K562 (cell line): ENCODE measurements at regions not wholly inside any gene's neighbourhood (a gene's known extent, or its start where the extent isn't known, plus 50 kb on each side); places are given as distances from the start of the nearest gene placed in this dataset.

ENCODE experiments used
- ATAC-seq: fragments of 200-7000 bp; cut with Tn5 transposase; 3 replicates; pipeline ENCODE4 v1.9.1; 2020; ENCODE audit warnings: moderate library complexity
- BruUV-seq: library from RNA; stranded (reverse); fragments of 400-500 nt; replicated peaks from 2 replicates; lab custom pipeline; 2021; lab: Mats Ljungman, UMichigan
- CTCF ChIA-PET: fragments of 300-600 bp; formaldehyde crosslinking; extraction: SDS; loops from one replicate; lab custom pipeline; 2021; ENCODE audit warnings: low intra/inter-chr PET ratio; lab: Yijun Ruan, JAX
- POLR2A ChIA-PET: fragments of 300-600, 350-650 bp; sonication (Branson Sonifier 250); formaldehyde crosslinking; extraction: SDS; loops from one replicate; lab custom pipeline; 2021; ENCODE audit warnings: antibody characterized with exemption, inconsistent platforms; lab: Yijun Ruan, JAX
- DNase-seq, 4 experiments: peaks; one replicate each; pipeline versions ENCODE4 v3.0.0 to v3.0.0-alpha.2; 2011 to 2018; ENCODE audit warnings: low spot score in 3 of 4, mixed read lengths in 3 of 4; ENCODE audit errors: extremely low read depth in 1 of 4
- FAIRE-seq: peaks from 2 replicates; lab custom pipeline; 2011; peaks lifted over from hg19 to GRCh38; lab: Jason Lieb, UNC
- H2AFZ ChIP-seq: 2 replicates; pipeline ENCODE4 v1.6.0; 2011; ENCODE audit warnings: low read depth, low read length, control low read depth, inconsistent platforms
- H3K27ac ChIP-seq: fragments of 200-600 bp; 3 replicates; pipeline ENCODE4 v1.8.0; 2011; ENCODE audit warnings: low read depth, mild to moderate bottlenecking, control low read depth, inconsistent platforms, low read length, moderate library complexity, mixed read lengths; ENCODE audit errors: extremely low read depth
- H3K27me3 ChIP-seq, 2 experiments: fragments of 300-600 bp in 1 of 2; 2 replicates in 1 of 2; 3 replicates in 1 of 2; pipeline versions ENCODE4 v1.6.0 to v1.8.0; 2011; ENCODE audit warnings: inconsistent platforms in 2 of 2, low read length in 2 of 2, mild to moderate bottlenecking in 1 of 2, mixed read lengths in 1 of 2, moderate library complexity in 1 of 2; ENCODE audit not compliant: control insufficient read depth in 2 of 2, insufficient read depth in 2 of 2
- H3K36me3 ChIP-seq: fragments of 300-600 bp; 3 replicates; pipeline ENCODE4 v1.8.0; 2011; ENCODE audit warnings: mild to moderate bottlenecking, low read length, inconsistent platforms; ENCODE audit not compliant: control insufficient read depth, insufficient read depth
- H3K4me1 ChIP-seq, 2 experiments: fragments of 200-600 bp in 1 of 2; replicated peaks in 1 of 2; 2 replicates in 1 of 2; 3 replicates in 1 of 2; pipeline versions ENCODE4 v1.5.1 to v1.8.0; 2011; ENCODE audit warnings: inconsistent platforms in 2 of 2, low read length in 2 of 2, mild to moderate bottlenecking in 1 of 2, mixed read lengths in 1 of 2, moderate library complexity in 1 of 2; ENCODE audit not compliant: control insufficient read depth in 2 of 2, insufficient read depth in 2 of 2
- H3K4me2 ChIP-seq: 2 replicates; pipeline ENCODE4 v1.6.1; 2011; ENCODE audit warnings: low read length, control low read depth, inconsistent platforms, mixed read lengths; ENCODE audit not compliant: insufficient read depth
- H3K4me3 ChIP-seq: fragments of 200-600 bp; sonication (generic), shearing (Covaris generic); 2 replicates; pipeline ENCODE4 v1.5.1; 2016; ENCODE audit warnings: control low read depth, inconsistent platforms
- H3K79me2 ChIP-seq: fragments of 200-600 bp; 3 replicates; pipeline ENCODE4 v1.8.0; 2011; ENCODE audit warnings: low read length, inconsistent platforms; ENCODE audit not compliant: control insufficient read depth, insufficient read depth
- H3K9ac ChIP-seq, 2 experiments: 2 replicates each; pipeline versions ENCODE4 v1.6.0 to v1.6.1; 2011; ENCODE audit warnings: low read depth in 2 of 2, low read length in 2 of 2, control low read depth in 1 of 2, inconsistent platforms in 1 of 2, mild to moderate bottlenecking in 1 of 2, mixed read lengths in 1 of 2; ENCODE audit not compliant: insufficient read depth in 1 of 2
- H3K9me1 ChIP-seq: one replicate; pipeline ENCODE4 v1.6.0; 2011; ENCODE audit warnings: inconsistent platforms, mild to moderate bottlenecking, low read length, moderate library complexity; ENCODE audit not compliant: control insufficient read depth, insufficient read depth
- H3K9me3 ChIP-seq: replicated peaks from 2 replicates; pipeline ENCODE4 v1.5.1; 2011; ENCODE audit warnings: low read depth, low read length, inconsistent platforms; ENCODE audit not compliant: control insufficient read depth, insufficient read depth
- H4K20me1 ChIP-seq: replicated peaks from 2 replicates; pipeline ENCODE4 v1.6.1; 2011; ENCODE audit warnings: low read length, inconsistent platforms, mixed read lengths; ENCODE audit not compliant: control insufficient read depth, insufficient read depth
- CHD4 ChIP-seq: fragments of 200-600 bp; sonication (generic); IDR thresholded peaks from 3 replicates; pipeline ENCODE4 v1.6.1; 2012; ENCODE audit warnings: low read depth, mild to moderate bottlenecking, mixed read lengths, low read length, inconsistent platforms; ENCODE audit not compliant: insufficient read depth, insufficient replicate concordance, poor library complexity, severe bottlenecking
- CREB3 ChIP-seq: fragments of 450-650 bp; conservative IDR thresholded peaks from 2 replicates; pipeline ENCODE4 v1.6.1; 2016; ENCODE audit warnings: missing genetic modification characterization, low read depth, mild to moderate bottlenecking, missing compliant biosample characterization, moderate library complexity
- CREM ChIP-seq: IDR thresholded peaks from 2 replicates; pipeline ENCODE4 v1.6.1; 2014; ENCODE audit warnings: antibody characterized with exemption, low read depth
- CTBP1 ChIP-seq: fragments of 450-650 bp; IDR thresholded peaks from 2 replicates; pipeline ENCODE4 v1.6.1; 2016; ENCODE audit warnings: borderline replicate concordance
- DPF2 ChIP-seq: fragments of 450-650 bp; IDR thresholded peaks from 2 replicates; pipeline ENCODE4 v1.6.1; 2016
- E2F4 ChIP-seq: sonication (generic); formaldehyde crosslinking; IDR thresholded peaks from 2 replicates; pipeline ENCODE4 v1.8.0; 2022; ENCODE audit warnings: mild to moderate bottlenecking, low read depth, missing genetic modification reagents
- EWSR1 ChIP-seq: fragments of 450-650 bp; IDR thresholded peaks from 2 replicates; pipeline ENCODE4 v1.6.1; 2018; ENCODE audit warnings: borderline replicate concordance, mild to moderate bottlenecking, low read depth, moderate library complexity; ENCODE audit not compliant: partially characterized antibody
- MYNN ChIP-seq, 2 experiments: sonication (generic); formaldehyde crosslinking in 1 of 2; IDR thresholded peaks; 2 replicates each; pipeline versions ENCODE4 v1.5.0 to v1.6.1; 2016 to 2020; ENCODE audit warnings: antibody characterized with exemption in 1 of 2, missing genetic modification reagents in 1 of 2
- RB1 ChIP-seq: fragments of 450-650 bp; IDR thresholded peaks from 2 replicates; pipeline ENCODE4 v1.6.1; 2017; ENCODE audit warnings: low read depth, mild to moderate bottlenecking
- SIX5 ChIP-seq, 2 experiments: IDR thresholded peaks; 2 replicates each; pipeline ENCODE4 v1.6.1; 2011; ENCODE audit warnings: low read length in 2 of 2, borderline replicate concordance in 1 of 2, low read depth in 1 of 2, mild to moderate bottlenecking in 1 of 2, moderate library complexity in 1 of 2; ENCODE audit not compliant: insufficient read depth in 1 of 2
- ZMIZ1 ChIP-seq, 2 experiments: fragments of 150-350 bp in 1 of 2; IDR thresholded peaks; 2 replicates each; pipeline ENCODE4 v1.6.1; 2012 to 2016; ENCODE audit warnings: low read depth in 2 of 2, low read length in 2 of 2, mild to moderate bottlenecking in 1 of 2, moderate library complexity in 1 of 2
- WGBS: fragments of 100-300 bp; shearing (Covaris generic); methylation state at CpG from one replicate; pipeline ENCODE4 v1.1.6; 2016; ENCODE audit warnings: low coverage, mixed read lengths; ENCODE audit not compliant: insufficient coverage; ENCODE audit errors: missing lambda C conversion rate; 5-methylcytosine and 5-hydroxymethylcytosine counted together
- in situ Hi-C: fragments of 300-500 bp; cut with MboI; formaldehyde crosslinking; loops from 4 replicates; pipeline ENCODE4 v1.15.0; 2018; ENCODE audit warnings: inconsistent platforms, mixed read lengths
- intact Hi-C: fragments of 100-400 bp; cut with micrococcal nuclease; formaldehyde crosslinking; loops from 2 replicates; pipeline ENCODE4 v1.14.2; 2022
- TF ChIP-seq, protein P1 (sequence below): fragments of 450-650 bp; IDR thresholded peaks from 2 replicates; pipeline ENCODE4 v1.6.1; 2016; ENCODE audit warnings: low read depth, mild to moderate bottlenecking, moderate library complexity

GRCh38 chr20:61157301-61157700, 94.8 kb upstream of the CDH4 start (continued):
- TF ChIP-seq CREB3 (tag) = no peak

GRCh38 chr20:61159957-61160686, 91.9 kb upstream of the CDH4 start:
- Histone ChIP-seq H4K20me1 (no peaks in the 10 kb centered on the region), H3K4me3 (no peak overlapping the region)
- TF ChIP-seq SIX5 (IDR thresholded peaks at IDR 0.05; ENCODE audit: borderline replicate concordance in 1 of 2, insufficient read depth in 1 of 2, low read depth in 1 of 2, low read length in 2 of 2) (no peak), EWSR1 (no peak), RB1 (no peak), DPF2 (no peak), CTBP1 (no peak), E2F4 (CRISPR knock-in tag) (no peak), MYNN (IDR thresholded peaks at IDR 0.05) (no peak), MYNN (CRISPR knock-in tag; IDR thresholded peaks at IDR 0.05) (no peak), CREM (no peak), ZMIZ1 (IDR thresholded peaks at IDR 0.05; ENCODE audit: low read depth in 2 of 2, low read length in 2 of 2) (no peak), CHD4 (no peak)
- TF ChIP-seq, protein P1, sequence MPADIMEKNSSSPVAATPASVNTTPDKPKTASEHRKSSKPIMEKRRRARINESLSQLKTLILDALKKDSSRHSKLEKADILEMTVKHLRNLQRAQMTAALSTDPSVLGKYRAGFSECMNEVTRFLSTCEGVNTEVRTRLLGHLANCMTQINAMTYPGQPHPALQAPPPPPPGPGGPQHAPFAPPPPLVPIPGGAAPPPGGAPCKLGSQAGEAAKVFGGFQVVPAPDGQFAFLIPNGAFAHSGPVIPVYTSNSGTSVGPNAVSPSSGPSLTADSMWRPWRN = no peak

More at GRCh38 chr20:61159957-61160686, 91.9 kb upstream of the CDH4 start:
- ChIA-PET POLR2A (interaction anchor here (0.5 kb wide), 1 partner anchor 1461 kb away, joined by 3 read pairs; no protein-coding TSS in a partner anchor), CTCF (no interaction called here)
- in situ Hi-C loops (no loop called here), intact Hi-C loops (no loop called here)
- FAIRE-seq (no peak), DNase-seq (no peak), ATAC-seq (no peak)
- 2% methylated on average over 17 of the region's 17 CpGs for WGBS
- no peaks in the 10 kb centered on the region for H3K9me3 ChIP-seq
- peaks cover 2 to 21% of the 10 kb centered on the region in 2 experiments; a peak in 2 of 5 replicates for H3K27me3 ChIP-seq
- H3K9ac ChIP-seq = no peak overlapping the region
- no peaks in the 10 kb centered on the region for H3K9me1 ChIP-seq
- no peak overlapping the region for H2AFZ ChIP-seq
- H3K36me3 ChIP-seq = no peaks in the 10 kb centered on the region
- no peaks in the 10 kb centered on the region for H3K79me2 ChIP-seq
- H3K4me2 ChIP-seq = no peak overlapping the region
- no TSS peak for BruUV-seq
- H3K4me1 ChIP-seq = no peaks in the 10 kb centered on the region
- no peak overlapping the region for H3K27ac ChIP-seq
